ENCODE measurements at regions not wholly inside any gene's neighbourhood (a gene's known extent, or its start where the extent isn't known, plus 50 kb on each side); places are given as distances from the start of the nearest gene placed in this dataset.

DNA sequence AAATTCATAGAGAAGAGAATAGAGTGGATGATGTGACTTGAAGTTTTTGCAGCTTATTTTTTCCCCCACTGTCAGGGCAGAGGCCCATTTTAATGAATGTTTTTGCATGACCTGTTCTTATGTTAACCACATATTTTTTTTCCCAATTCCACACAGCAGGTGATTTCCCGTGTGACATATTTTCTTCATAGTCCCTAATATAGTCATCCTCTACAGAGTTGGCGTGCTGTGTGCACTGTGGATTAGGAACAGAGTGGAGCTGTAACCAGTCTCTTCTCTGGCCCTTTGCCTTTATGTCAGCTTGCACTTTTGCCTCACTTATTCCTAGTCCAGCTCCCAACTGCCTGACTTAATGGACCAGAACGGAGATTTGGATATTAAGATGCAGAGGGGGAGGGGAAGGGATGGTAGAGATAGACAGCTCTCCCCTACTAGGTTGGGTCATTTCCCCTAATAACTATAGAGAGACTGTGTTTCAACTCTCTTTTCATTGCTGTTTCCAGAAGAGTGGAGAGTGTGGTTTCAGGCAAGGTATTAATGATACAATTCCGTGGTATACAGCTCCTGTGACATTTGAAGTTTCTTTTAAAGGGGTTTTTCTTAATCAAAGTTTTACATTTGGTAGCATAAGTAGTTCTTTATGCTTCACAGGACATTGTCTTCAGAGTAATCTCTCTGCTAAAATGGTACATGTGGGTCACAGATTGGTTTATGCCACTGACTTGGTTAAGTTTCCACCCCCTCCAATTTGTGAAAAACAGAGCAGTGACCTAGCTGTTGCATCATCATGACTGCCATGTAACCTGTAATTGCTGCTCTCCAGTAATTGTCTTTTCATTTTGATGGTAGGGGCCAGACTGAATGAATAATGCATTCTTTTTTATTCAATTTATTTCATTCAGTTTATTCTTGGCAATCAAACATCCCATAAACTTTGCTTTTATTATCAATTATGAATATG, 161.3 kb downstream of the HAUS1 start:
- TF ChIP-seq, protein P1, sequence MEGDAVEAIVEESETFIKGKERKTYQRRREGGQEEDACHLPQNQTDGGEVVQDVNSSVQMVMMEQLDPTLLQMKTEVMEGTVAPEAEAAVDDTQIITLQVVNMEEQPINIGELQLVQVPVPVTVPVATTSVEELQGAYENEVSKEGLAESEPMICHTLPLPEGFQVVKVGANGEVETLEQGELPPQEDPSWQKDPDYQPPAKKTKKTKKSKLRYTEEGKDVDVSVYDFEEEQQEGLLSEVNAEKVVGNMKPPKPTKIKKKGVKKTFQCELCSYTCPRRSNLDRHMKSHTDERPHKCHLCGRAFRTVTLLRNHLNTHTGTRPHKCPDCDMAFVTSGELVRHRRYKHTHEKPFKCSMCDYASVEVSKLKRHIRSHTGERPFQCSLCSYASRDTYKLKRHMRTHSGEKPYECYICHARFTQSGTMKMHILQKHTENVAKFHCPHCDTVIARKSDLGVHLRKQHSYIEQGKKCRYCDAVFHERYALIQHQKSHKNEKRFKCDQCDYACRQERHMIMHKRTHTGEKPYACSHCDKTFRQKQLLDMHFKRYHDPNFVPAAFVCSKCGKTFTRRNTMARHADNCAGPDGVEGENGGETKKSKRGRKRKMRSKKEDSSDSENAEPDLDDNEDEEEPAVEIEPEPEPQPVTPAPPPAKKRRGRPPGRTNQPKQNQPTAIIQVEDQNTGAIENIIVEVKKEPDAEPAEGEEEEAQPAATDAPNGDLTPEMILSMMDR (IDR thresholded peaks at IDR 0.05; ENCODE audit: low read depth, low read length), result no peak
- TF ChIP-seq EZH2phosphoT487 (IDR thresholded peaks at IDR 0.05; ENCODE audit: low read depth), result no peak

All from OCI-LY3 (cell line).